ENCODE measurements at regions not wholly inside any gene's neighbourhood (a gene's known extent, or its start where the extent isn't known, plus 50 kb on each side); places are given as distances from the start of the nearest gene placed in this dataset.

DNA sequence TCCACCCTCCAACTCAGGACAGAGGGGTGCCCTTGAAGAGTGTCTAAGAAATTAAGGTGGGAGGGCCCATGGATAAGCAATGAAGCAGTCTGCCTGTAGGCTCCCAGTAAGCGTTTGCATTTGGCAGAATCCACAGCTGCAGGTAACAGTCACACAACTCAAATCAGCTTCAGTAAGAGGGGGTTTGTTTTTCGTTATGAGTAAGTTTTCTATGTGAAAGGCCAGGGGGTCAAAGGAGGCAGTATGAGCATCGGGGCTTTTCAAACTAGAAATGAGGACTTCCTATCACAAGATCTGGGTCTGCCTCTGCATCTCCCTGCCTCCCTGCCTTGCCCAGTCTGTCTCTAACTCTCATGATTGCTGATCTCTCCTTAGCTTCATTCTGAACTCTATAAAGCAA is 128.1 kb upstream of the CCL2 start:
- Mint-ChIP-seq H3K9me3 (no peaks in the 10 kb centered on the region), H3K27ac (ENCODE audit: low read depth) (no peak overlapping the region), H3K36me3 (ENCODE audit: insufficient read depth) (no peaks in the 10 kb centered on the region), H3K4me3 (no peak overlapping the region), H3K27me3 (peaks cover 38% of the 10 kb centered on the region), H3K4me1 (no peaks in the 10 kb centered on the region)
- ATAC-seq (replicated peaks; ENCODE audit: extremely low read depth, poor library complexity, severe bottlenecking), result no peak
- no peak for DNase-seq (ENCODE audit: low spot score in 2 of 2)

DNA sequence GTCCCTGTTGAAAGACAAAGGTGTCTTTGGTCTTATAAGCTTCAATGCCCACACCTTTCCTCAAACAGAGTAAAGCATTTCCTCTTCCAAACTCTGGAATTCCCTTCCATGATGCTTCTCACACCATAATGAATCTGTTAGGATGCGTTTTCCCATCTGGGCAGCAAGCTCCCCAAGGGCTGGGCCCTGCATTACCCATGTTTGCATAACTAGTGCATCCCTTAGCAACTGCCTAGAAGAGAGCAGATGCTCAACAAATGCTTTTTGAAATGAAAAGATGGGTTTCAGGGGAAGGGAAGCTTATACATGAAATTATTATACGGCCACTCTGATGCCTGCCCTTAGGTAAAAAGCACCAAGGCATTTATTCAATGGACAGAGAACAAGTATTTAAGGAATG is 124.5 kb upstream of the CCL2 start:
- Mint-ChIP-seq H3K9me3 (no peaks in the 10 kb centered on the region), H3K4me1 (no peaks in the 10 kb centered on the region), H3K27me3 (peaks cover 23% of the 10 kb centered on the region), H3K36me3 (ENCODE audit: insufficient read depth) (no peaks in the 10 kb centered on the region), H3K4me3 (no peak overlapping the region), H3K27ac (ENCODE audit: low read depth) (no peak overlapping the region)
- DNase-seq (ENCODE audit: low spot score in 2 of 2) (no peak), ATAC-seq (replicated peaks; ENCODE audit: extremely low read depth, poor library complexity, severe bottlenecking) (no peak)

DNA sequence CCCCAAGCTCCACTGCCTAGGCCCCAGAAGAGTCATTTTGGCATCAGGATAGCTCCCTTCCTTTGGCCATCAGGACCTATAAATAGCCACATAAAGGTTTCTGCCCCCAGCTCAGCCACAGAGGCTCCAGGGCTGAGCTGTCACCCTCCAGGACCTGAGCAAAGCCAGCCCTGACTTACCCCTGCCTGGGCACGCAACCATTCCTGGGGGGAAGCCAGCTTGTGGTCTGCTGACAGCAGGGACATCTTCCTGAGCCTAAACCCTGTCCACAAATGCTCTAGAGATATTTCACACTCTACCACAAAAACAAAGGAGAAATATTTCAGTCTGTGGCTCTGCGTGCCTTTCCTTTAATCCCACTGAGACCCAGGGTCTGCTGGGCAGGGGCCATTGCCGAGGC is 123.7 kb upstream of the CCL2 start:
- no peak for DNase-seq (ENCODE audit: low spot score in 2 of 2)
- no peaks in the 10 kb centered on the region for H3K4me1 Mint-ChIP-seq
- peaks cover 19% of the 10 kb centered on the region for H3K27me3 Mint-ChIP-seq
- H3K9me3 Mint-ChIP-seq, result no peaks in the 10 kb centered on the region
- peaks cover 1% of the 10 kb centered on the region for H3K36me3 Mint-ChIP-seq (ENCODE audit: insufficient read depth)
- no peak overlapping the region for H3K27ac Mint-ChIP-seq (ENCODE audit: low read depth)
- ATAC-seq (replicated peaks; ENCODE audit: extremely low read depth, poor library complexity, severe bottlenecking), result no peak
- no peak overlapping the region for H3K4me3 Mint-ChIP-seq

DNA sequence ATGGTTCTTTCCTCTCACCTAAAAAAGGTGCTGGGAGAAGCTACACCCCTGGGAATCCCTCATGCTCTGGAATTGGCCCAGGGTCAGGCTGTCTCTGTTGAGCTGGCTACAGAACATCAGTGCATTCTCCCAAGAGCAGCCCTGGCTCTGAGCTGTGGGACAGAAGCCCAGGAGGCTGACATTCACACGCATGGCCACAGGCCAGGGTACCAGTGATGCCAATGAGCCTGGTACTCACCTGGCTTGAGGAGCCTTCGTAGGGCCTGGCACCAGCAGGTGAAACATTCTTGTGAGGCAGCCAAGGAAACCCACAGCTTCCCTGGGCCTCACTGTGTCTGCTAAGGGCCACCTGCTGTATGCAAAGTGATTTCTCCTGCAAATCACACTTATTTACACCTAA is 121.7 kb upstream of the CCL2 start:
- Mint-ChIP-seq H3K27me3 (peaks cover 13% of the 10 kb centered on the region), H3K36me3 (ENCODE audit: insufficient read depth) (peaks cover 2% of the 10 kb centered on the region), H3K4me3 (no peak overlapping the region), H3K27ac (ENCODE audit: low read depth) (no peak overlapping the region), H3K9me3 (no peaks in the 10 kb centered on the region), H3K4me1 (no peaks in the 10 kb centered on the region)
- DNase-seq (ENCODE audit: low spot score in 2 of 2), result no peak
- ATAC-seq (replicated peaks; ENCODE audit: extremely low read depth, poor library complexity, severe bottlenecking), result no peak

DNA sequence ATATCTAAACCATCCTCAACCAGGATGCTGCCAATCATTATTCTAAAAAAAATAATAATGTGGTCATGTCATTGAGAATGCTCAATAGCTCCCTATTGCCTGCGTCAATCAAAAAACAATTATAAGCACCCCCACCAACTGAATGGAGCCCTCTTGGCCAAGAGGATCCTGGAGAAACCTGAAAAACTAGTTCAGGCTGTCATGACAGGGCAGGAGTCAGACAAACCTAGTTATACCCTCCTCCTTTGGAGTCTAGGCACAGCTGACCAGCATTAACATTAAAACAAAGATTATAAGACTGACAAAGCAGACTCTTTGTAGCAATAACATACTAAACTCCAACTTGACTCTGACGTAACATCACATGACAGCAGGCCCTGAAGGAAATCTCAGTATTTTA is 119.2 kb upstream of the CCL2 start:
- H3K4me1 Mint-ChIP-seq, result no peaks in the 10 kb centered on the region
- H3K9me3 Mint-ChIP-seq, result no peaks in the 10 kb centered on the region
- ATAC-seq (replicated peaks; ENCODE audit: extremely low read depth, poor library complexity, severe bottlenecking) (no peak), DNase-seq (ENCODE audit: low spot score in 2 of 2) (no peak)
- H3K27ac Mint-ChIP-seq (ENCODE audit: low read depth), result no peak overlapping the region
- H3K36me3 Mint-ChIP-seq (ENCODE audit: insufficient read depth), result peaks cover 2% of the 10 kb centered on the region
- no peak overlapping the region for H3K4me3 Mint-ChIP-seq
- peaks cover 38% of the 10 kb centered on the region for H3K27me3 Mint-ChIP-seq

DNA sequence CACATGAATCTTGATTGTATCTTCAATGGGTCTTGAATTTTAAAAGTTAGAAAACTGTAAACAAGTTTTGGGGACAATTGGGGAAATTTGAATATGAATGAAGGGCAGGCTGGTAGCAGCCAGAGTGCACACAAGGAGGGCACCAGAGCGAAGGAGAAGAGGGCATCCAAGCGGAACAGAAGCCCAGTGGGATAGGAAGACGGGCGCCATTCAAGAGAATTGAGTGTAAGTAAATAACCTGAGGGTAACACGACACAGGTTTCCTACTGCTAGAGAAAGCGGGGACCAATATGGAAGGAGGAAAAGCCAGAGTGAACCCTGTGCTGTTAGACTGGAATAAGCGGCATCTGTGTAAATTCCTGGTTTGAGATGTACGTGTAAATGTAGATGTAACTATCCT is 115.1 kb upstream of the CCL2 start:
- no peak for DNase-seq (ENCODE audit: low spot score in 2 of 2)
- Mint-ChIP-seq H3K9me3 (no peaks in the 10 kb centered on the region), H3K36me3 (ENCODE audit: insufficient read depth) (peaks cover 2% of the 10 kb centered on the region), H3K4me3 (no peak overlapping the region), H3K4me1 (no peaks in the 10 kb centered on the region), H3K27ac (ENCODE audit: low read depth) (no peak overlapping the region), H3K27me3 (peaks cover 53% of the 10 kb centered on the region)
- no peak for ATAC-seq (replicated peaks; ENCODE audit: extremely low read depth, poor library complexity, severe bottlenecking)

DNA sequence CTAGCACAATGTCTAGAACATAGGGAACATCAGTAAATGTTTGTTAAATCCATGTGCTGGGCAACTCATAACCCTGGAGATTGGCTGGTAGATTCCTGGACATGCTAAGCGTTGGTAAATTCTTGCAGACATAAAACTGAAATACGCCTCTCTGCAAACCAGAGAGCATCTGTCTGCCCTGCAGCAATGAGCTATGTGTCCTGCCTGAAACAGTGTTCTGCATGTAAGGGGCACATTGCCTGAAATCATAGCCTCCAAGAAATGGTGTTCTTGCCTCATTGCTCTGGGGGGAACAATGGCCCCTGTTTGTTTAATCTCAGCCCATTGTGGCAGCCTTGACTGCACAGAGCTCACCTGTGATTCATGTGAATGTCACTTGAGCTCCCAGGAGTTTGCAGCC is 113.5 kb upstream of the CCL2 start:
- no peak overlapping the region for H3K27ac Mint-ChIP-seq (ENCODE audit: low read depth)
- DNase-seq (ENCODE audit: low spot score in 2 of 2) (no peak), ATAC-seq (replicated peaks; ENCODE audit: extremely low read depth, poor library complexity, severe bottlenecking) (no peak)
- H3K9me3 Mint-ChIP-seq, result no peaks in the 10 kb centered on the region
- H3K4me3 Mint-ChIP-seq, result no peak overlapping the region
- H3K4me1 Mint-ChIP-seq, result no peaks in the 10 kb centered on the region
- peaks cover 58% of the 10 kb centered on the region for H3K27me3 Mint-ChIP-seq
- H3K36me3 Mint-ChIP-seq (ENCODE audit: insufficient read depth), result no peaks in the 10 kb centered on the region

DNA sequence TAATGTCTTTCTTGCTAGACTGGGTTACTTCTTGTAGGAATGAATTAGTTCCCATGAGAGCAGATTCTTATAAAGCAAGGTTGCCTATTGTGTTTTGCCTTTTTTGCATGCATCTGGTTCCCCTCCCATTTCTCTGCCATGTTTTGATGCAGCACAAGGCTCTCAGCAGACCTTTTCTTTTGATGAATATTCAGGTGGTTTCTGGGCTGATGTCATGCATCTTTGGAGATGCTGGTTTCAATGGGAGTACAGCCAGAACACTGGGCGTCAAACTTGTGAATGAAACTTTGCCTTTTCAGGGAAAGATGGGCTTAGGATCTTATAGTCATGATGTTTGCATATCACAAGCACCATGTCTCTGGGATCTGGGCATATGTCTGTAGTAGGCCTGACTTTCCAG is 111.7 kb upstream of the CCL2 start:
- H3K27me3 Mint-ChIP-seq, result peaks cover 62% of the 10 kb centered on the region

DNA sequence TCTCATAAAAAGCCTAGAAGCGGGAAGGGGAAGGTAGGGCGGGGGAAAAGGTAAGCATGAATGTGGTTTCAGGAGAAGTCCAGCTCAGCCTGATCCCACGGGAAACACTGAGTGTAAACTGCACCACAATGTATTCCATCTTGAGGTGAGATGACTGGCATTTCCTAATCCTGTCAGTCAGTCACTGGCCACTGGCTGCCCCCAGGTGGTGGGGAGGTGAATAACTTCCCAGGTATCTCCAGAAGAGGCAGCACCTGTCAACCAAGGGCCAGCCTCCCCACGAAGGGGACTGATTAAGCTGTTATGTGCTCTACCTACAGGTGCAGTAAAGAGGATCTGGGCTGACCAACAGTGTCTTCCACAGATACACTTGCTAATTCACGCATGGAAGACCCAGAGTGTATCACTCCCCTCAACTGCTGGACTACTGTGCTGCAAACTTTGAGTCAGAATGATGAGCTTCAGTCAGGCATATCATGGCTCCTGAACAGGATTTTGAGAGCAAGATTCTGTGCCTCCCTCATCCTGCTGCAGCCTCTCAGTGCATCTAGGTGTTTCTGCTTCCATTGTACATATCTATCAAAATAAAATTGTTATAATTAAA is 108.5 kb upstream of the CCL2 start:
- peak; percentile 23 to 26 for DNase-seq (ENCODE audit: low spot score in 2 of 2)
- Mint-ChIP-seq H3K9me3 (no peaks in the 10 kb centered on the region), H3K36me3 (ENCODE audit: insufficient read depth) (no peaks in the 10 kb centered on the region), H3K4me3 (no peak overlapping the region), H3K27me3 (peaks cover 56% of the 10 kb centered on the region), H3K4me1 (no peaks in the 10 kb centered on the region), H3K27ac (ENCODE audit: low read depth) (no peak overlapping the region)
- no peak for ATAC-seq (replicated peaks; ENCODE audit: extremely low read depth, poor library complexity, severe bottlenecking)

More for the DNA sequence above, 111.7 kb upstream of the CCL2 start:
- no peaks in the 10 kb centered on the region for H3K9me3 Mint-ChIP-seq
- DNase-seq (ENCODE audit: low spot score in 2 of 2), result no peak
- H3K4me3 Mint-ChIP-seq, result no peak overlapping the region
- no peaks in the 10 kb centered on the region for H3K4me1 Mint-ChIP-seq
- no peak for ATAC-seq (replicated peaks; ENCODE audit: extremely low read depth, poor library complexity, severe bottlenecking)
- H3K27ac Mint-ChIP-seq (ENCODE audit: low read depth), result no peak overlapping the region
- H3K36me3 Mint-ChIP-seq (ENCODE audit: insufficient read depth), result no peaks in the 10 kb centered on the region

DNA sequence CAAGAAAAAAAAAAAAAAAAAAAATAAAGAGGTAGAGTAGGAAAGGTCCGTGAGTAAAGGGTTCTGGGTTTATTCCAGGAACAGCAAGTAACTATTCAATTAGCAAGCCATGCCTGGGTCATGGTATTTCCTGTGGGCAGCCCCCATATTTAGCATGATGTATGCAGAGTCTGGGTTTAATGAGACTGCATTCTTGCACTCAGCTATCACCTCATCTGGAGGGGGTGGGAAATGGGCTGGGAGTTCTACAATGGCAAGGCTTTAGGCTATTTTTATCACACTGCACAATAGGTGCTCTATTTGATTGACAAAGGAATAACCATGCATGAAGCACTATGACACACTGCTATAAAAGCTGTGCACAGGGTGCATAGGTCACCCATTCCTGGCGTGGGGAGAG is 104.0 kb upstream of the CCL2 start:
- Mint-ChIP-seq H3K4me1 (peaks cover 10% of the 10 kb centered on the region), H3K27ac (ENCODE audit: low read depth) (no peak overlapping the region), H3K27me3 (peaks cover 78% of the 10 kb centered on the region), H3K4me3 (no peak overlapping the region), H3K36me3 (ENCODE audit: insufficient read depth) (no peaks in the 10 kb centered on the region), H3K9me3 (no peaks in the 10 kb centered on the region)
- ATAC-seq (replicated peaks; ENCODE audit: extremely low read depth, poor library complexity, severe bottlenecking) (no peak), DNase-seq (ENCODE audit: low spot score in 2 of 2) (no peak)

DNA sequence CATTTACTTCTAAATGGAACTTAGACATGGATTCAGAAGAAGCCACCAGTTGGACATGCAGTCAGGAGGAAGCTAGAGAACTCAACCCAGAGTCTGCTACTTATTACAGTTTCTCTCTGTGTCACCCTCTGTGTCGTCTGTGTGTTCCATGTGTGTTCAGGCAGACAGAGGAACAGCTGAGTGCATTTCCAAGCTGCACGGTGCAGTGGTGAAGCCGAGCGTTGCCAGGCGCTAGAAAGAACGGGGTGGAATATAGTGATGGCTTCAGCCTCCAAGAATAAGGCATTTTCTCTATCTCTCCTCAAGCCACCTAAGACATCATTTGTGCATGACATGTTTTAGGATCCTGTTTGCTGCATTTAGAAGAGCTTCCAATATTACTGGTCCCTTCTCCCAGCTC is 101.1 kb upstream of the CCL2 start:
- ATAC-seq (replicated peaks; ENCODE audit: extremely low read depth, poor library complexity, severe bottlenecking), result no peak
- peaks cover 90% of the 10 kb centered on the region for H3K27me3 Mint-ChIP-seq
- H3K36me3 Mint-ChIP-seq (ENCODE audit: insufficient read depth), result no peaks in the 10 kb centered on the region

DNA sequence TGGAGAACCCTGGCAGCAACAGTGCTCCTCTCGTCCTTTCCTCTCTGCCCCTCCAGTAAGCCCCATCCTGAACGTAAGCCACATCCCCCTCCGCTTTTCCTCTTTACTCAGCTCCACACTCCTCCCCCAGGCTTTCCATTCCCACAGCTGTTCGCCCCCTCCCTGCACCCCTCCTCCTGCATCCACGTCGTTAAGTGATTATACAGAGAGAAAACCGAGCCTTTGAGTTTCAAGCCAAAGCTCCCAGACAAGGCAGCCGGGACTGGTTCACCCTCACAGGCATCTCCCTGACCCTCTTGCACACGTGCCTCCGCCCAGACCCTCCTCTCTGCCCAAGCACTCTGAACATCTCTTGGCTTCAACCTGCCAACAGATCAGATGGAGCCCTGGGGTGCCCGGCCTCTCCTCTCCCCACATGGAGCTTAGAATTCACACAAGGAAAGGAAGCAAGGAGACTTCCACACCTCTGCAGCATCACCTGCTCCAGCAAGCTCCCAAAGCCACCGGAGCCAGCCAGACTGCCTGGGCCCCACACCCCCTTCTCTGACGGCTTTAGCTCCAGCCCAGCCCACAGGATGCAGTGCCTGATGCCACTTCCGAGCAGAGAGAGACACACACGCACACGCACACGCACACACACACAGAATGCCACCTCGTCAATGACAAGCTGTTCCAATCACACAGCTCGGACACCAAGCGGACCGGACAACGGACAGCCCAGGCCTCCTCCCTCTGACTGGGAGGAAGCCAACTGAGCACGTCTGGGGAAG is 99.9 kb upstream of the CCL2 start:
- Mint-ChIP-seq H3K9me3 (no peaks in the 10 kb centered on the region), H3K4me1 (peaks cover 15% of the 10 kb centered on the region), H3K27me3 (peaks cover 88% of the 10 kb centered on the region), H3K27ac (ENCODE audit: low read depth) (peak overlapping the region; percentile 65), H3K36me3 (ENCODE audit: insufficient read depth) (no peaks in the 10 kb centered on the region), H3K4me3 (no peak overlapping the region)
- ATAC-seq (replicated peaks; ENCODE audit: extremely low read depth, poor library complexity, severe bottlenecking) (no peak), DNase-seq (ENCODE audit: low spot score in 2 of 2) (no peak)

More for the DNA sequence above, 101.1 kb upstream of the CCL2 start:
- no peak for DNase-seq (ENCODE audit: low spot score in 2 of 2)
- no peaks in the 10 kb centered on the region for H3K9me3 Mint-ChIP-seq
- no peak overlapping the region for H3K4me3 Mint-ChIP-seq
- H3K27ac Mint-ChIP-seq (ENCODE audit: low read depth), result no peak overlapping the region
- H3K4me1 Mint-ChIP-seq, result peaks cover 15% of the 10 kb centered on the region

DNA sequence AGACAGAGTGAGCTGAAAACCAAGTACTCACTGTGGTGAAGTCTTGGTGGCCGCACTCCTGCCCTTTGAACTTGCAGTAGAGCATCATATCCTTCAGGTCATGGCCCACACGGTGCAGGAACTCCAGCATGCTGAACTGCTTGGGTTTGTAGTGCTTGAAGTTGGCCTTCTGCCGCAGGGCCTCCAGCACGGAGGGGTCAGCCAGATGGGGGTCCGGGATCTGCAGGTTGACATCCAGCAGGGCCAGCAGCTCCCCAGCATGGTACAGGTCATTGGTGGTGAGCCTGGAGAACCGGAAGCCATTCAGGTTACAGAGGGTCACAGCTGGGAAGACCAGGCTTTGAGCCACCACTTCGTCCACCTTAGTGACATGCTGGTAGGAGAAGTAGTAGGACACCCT is 99.1 kb upstream of the CCL2 start:
- no peak for DNase-seq (ENCODE audit: low spot score in 2 of 2)
- Mint-ChIP-seq H3K4me1 (peaks cover 15% of the 10 kb centered on the region), H3K27me3 (peaks cover 80% of the 10 kb centered on the region), H3K36me3 (ENCODE audit: insufficient read depth) (no peaks in the 10 kb centered on the region), H3K4me3 (no peak overlapping the region), H3K27ac (ENCODE audit: low read depth) (no peak overlapping the region), H3K9me3 (no peaks in the 10 kb centered on the region)
- ATAC-seq (replicated peaks; ENCODE audit: extremely low read depth, poor library complexity, severe bottlenecking), result no peak
